HG03064 (cell line): ENCODE measurements at regions not wholly inside any gene's neighbourhood (a gene's known extent, or its start where the extent isn't known, plus 50 kb on each side); places are given as distances from the start of the nearest gene placed in this dataset.

Experiments used
- ATAC-seq: cut with Tn5 transposase; IDR thresholded peaks from one replicate; pipeline ENCODE4 v1.9.1; 2021; ENCODE audit warnings: low read depth; ENCODE audit not compliant: unreplicated experiment

DNA sequence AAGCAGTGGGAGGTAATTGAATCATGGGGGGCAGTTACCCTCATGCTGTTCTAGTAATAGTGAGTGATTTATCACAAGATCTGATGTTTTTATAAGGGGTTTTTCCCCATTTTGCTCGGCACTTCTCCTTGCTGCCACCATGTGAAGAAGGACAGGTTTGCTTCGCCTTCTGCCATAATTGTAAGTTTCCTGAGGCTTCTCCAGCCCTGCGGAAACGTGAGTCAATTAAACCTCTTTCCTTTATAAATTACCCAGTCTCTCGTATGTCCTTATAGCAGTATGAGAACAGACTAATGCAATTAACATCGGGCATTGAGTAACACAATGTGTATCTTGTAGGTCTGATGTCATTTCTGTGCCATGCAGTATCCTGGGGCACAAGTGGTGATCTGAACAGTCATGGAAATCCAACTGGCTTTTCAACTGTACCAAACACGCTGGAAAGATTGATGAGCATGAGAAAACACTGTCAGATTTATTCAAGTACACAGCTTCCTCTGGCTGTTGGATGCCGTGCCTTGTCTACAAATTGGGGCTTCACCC lies 208.6 kb upstream of the KIAA1217 start:
- no peak for ATAC-seq

DNA sequence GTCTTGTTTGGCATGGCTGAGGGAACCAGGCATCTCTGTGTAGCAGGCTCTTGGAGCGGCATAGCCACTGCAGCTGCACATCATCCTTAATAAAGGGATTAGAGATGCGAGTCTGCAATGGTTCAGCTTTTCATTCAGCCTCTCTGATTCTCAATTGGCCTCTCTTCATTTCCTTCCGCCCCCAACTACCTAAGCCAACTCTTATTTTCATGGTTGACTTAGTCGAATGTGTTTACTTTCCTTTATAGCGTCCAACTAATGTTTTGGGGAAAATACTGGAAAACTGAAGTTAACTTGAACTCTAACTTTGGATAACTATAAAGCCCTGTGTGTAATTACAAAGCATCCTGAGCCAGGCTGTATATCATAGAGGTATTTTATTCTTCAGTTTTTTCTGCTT lies 202.2 kb upstream of the KIAA1217 start:
- ATAC-seq: no peak

DNA sequence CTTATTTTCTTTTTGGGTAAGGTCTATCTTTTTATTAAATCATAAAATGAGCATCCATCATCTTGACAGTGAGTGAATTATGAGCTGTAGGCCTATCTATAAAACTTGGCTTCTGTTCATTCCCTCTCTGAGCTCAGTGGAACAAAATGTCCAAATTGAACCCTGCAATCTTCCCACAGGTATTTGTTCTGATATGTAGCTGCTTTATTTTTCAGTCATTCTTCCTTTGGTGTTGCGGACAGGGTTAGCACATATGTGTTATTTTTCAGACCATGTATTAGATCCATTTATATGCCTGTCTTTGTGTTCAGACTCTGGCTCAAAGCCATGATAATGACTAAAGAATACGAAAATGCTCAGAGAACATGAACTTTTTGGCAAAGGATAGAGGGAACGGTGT lies 201.6 kb upstream of the KIAA1217 start:
- ATAC-seq: no peak

DNA sequence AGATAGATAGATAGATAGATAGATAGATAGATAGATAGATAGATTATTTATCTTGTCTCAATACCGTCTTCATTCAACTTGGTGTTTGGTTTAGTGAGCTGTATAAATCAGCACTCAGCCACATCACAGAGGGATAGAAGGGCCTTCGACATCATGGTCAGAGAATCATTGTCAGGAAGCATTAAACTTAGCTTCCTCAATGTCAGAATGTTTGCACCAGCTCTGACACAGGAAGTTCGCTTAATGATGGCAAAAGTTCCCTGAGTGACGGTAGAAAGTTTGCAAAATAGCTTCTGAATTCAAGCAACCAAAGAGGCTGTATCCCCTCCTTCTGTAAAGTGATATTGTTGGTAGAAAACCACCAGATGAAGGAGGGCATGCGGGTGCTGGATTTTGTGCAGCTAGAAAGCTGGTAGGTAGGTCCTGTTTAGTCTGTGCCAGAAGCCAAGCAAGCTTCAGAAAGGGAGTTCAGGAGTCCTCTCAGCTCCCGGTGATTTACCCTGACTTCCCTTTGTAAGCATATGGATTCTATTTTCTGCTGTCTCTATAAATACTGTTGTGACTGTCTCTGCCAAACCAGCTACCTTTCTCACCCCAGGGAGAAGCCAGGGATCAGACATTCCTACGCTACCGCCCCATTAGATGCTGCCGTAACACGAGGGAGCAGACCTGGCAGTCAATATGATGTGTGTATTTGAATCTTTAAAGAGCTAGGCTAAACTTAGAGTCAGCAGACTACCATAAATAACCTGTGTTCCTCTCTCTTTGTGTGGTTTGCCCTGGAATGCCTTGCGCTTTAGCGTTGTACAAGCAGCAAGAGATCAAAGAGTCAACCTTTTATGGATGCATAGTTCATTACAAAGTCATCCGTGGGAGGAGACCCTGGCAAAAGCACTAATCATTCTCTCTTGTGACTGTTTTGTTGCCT lies 200.5 kb upstream of the KIAA1217 start:
- ATAC-seq: no peak

DNA sequence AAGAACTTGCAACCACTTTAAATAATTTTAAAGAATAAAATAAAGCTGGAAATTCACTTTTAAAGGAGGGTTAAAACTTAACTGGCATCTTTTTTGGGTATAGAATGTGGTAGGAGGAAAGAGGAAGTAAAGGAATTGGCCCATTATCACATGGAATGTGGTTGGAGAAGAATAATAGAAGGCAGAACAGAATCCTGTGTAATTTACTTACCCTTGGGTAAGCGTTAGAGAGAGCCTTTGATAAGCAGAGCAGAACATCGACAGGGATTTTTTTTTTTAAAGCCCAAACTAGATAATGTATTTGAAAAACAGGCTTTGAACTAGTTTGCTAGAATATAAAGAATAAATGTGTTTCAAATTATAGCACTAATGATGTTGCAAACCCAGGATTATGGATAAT lies 199.8 kb upstream of the KIAA1217 start:
- no peak for ATAC-seq

DNA sequence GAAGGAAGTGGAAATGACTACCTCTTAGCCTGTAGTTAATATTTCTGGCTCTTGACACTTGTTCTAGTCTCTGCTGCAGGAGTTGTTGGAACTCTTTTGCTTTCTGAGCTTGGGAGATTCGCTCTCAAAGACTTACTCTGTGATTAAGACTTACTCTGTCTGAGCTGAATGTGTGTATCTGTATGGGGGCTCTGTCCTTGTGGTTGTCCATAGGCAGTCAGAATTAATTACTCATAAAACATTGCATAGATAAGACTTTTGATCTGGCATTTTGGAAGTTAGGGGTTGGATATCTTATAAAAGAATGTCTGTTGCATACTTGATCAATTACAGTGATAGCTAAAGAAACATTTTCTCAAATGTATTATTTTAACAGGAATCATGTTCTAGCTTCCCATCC lies 199.2 kb upstream of the KIAA1217 start:
- no peak for ATAC-seq

DNA sequence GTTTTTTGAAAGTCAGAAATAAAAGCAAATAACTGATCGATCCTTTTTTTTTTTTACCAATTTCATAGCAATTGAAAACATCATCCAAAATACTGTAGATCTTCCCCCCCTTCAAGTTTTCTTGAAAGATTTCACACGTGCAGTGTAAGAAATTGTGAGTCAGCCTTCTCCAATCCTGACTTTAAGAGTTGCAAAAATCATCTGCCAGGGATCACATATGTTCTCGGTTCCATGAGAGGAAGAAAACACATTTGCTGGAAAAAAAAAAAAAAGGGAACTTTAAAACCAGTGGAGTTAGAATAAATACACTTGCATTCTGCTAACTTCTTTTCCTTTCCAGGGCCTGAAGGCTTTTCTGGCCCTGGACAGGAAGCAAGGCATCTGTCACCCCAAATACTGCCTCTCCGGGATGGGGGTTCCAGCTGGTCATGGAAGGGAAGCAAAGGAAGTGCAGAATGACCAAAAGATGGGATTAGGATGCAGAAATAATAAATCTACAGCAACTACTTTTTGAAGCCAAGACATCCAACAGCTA lies 198.4 kb upstream of the KIAA1217 start:
- ATAC-seq: no peak

DNA sequence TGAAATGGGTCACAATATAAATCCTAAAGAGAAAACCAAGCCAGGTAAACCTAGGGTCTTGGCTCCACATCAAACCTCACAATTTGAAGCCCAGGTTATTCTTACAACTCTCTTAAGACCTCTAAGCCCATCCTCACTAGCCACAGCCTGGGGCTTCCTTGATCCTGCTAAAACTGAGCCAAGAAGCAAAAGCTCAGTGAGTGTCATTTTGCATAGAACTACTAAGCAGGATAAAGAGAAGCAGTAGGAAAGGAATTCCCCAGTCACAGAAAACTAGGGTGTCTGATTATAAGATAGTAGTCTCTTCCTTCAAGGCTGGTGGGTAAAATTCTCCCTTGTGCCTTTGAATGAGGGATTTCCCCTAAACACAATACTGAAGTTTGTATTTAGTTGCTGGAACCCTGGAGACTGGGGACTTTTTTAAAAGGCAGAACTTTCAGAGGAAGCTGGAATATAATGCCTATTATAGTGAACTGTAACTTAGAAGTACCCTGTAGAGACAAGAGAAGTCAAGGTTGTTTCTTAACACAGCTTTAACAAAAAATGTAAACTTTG lies 196.6 kb upstream of the KIAA1217 start:
- no peak for ATAC-seq

DNA sequence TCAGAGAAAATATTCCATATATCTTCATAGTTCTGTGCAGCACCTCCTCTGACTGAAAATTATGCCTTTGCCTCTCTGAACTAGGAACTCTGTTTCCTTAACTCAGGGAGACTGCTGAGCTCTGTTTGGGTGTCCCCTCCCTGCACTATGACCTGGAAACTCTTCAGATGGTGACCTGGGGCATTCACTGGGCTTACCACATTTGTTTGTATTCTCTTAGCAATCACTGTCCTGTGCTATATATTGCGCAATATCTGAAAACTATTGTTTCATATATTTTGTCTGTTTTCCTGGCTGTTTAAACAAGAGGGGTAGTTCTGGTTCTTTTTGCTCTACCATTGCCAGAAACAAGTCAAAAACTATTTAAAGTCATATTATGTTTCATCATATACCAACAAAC lies 181.8 kb upstream of the KIAA1217 start:
- no peak for ATAC-seq

DNA sequence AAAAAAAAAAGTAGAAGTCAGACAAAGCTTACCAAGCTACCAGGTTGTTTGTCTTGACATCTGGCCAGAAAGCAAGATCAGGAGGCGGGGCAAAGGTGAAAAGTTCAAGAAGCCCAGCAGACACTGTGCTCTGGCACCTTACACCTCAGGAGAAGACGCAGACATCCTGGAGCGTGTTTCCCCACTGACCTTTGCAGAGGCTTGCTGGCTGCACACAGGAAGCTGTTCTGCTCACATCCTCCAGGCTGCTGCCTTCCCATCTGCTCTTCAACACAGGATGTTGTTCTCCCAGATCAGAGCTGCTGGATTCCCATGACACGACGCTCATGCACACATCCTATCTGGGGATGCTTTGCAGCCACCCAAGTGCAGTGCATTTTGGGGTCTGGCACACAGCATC lies 174.4 kb upstream of the KIAA1217 start:
- no peak for ATAC-seq

DNA sequence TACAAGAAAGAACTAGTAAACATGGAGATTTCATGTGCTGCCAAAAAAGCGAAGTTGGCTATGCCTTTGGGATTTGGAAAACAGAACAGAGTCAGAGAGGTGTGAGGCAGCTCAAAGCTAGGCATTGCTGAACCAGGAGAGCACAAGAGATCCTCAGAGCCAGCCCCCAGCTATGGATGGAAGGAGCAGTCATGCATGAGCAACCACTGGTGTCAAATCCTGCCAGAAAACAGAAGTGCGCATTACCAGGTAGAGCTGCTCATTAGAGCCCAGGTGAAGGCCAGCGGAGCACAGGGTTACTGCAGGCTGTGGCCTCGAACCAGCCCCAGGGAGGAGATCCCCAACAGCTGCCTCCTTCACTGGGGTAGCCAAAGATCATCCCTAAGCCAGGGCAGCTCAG lies 173.2 kb upstream of the KIAA1217 start:
- no peak for ATAC-seq

DNA sequence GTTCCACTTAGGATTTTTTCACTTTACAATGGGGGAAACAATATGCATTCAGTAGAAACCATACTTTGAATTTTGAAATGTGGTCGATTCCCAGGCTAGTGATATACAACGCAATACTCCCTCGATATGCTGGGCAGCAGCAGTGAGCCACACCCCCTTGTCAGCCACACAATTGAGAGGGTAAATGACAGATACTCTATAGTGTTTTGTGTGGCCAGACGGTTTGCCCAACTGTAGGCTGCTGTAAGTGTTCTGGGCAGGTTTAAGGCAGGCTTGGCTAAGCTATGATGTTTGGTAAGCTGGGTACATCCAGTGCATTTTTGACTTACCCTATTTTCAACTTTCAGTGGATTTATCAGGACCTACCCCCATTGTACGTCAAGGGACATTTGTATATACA lies 169.6 kb upstream of the KIAA1217 start:
- ATAC-seq: no peak

DNA sequence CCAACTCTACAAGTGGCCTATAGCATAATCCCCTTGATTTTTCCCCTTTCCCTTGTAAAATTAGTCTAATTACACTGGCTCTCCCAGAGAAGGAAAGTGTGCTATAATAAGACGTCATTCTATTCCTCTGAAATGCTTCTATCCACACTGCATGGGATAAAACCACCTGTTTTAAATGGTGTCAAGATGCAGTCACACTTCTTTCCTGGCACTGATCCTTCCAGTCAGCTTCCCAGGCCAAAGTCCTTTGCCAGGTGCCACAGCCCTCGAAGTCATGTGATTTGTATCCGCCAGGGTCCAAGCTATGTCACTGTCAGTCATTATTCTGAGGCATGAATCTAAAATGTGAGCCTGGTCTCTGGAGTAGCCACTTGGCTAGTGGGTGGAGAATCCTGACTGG lies 169.0 kb upstream of the KIAA1217 start:
- no peak for ATAC-seq

DNA sequence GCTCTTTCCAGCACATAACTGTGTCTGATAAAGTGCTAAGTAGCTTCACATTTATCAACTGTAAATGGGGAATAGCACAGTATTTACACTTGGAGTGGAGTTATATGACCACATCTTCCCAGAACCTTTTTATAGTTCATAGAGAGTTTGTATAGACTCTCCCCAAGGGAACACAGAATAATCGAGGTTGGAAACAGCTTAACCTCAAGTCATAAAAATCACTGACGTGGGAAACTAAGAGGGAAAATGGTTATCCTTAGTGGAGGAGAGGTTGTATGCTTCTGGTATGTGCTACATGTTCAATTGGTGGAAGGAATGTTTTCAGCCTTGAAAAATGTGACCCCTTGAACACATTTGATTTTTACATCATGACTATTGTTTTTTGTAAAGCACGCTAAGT lies 167.9 kb upstream of the KIAA1217 start:
- no peak for ATAC-seq

DNA sequence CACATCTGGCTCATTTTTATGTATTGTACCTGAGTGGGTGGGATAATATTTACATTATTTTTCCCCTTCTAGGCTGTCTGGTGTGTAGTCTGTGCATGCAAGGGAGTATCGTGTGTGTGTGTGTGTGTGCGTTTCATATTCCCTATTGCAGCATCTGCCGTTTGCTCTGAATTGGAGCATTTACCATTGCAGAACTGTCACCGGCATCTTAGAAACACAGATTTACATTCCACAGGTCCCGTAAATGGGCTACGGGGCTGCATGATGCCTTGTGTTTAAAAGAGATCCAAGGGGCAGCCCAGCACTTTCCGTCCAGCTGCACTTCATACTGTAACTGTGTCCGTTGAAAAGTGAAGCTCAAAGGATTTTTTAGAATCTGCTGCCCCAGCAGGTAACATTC lies 167.1 kb upstream of the KIAA1217 start:
- ATAC-seq: no peak

DNA sequence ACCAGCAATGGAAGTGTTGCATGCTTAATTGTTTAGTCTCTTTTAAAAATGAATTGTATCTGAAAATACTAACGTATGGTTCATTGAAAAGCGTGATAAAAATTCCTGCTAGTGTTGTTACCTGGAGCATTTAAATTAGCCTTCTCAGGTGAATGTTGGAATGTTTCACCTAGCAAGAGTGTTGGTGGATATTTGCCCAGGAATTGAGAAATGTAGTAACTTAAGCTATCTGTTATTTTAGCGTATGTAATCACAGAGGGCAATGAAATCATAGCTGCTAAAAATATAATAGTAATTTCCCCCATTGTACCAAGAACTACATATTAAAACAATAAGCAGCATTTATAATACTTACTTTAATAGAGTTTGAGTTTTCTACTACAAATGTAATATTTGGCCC lies 166.1 kb upstream of the KIAA1217 start:
- no peak for ATAC-seq

DNA sequence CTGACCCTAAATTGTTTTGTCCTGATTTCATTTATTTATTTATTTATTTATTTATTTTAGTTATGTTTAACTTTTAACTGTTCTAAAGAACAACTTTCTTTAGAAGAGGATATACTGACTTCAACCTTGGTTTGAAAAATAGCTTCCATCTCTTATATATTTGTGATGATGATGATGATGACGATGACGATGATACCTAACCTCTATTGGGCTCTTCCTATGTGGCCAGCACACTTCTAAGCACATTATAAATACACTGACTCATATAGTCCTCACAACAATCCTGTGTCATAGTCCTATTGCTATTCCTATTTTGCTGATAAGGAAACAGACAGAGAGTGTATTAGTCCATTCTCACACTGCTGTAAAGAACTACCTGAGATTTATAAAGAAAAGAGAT lies 162.9 kb upstream of the KIAA1217 start:
- no peak for ATAC-seq

DNA sequence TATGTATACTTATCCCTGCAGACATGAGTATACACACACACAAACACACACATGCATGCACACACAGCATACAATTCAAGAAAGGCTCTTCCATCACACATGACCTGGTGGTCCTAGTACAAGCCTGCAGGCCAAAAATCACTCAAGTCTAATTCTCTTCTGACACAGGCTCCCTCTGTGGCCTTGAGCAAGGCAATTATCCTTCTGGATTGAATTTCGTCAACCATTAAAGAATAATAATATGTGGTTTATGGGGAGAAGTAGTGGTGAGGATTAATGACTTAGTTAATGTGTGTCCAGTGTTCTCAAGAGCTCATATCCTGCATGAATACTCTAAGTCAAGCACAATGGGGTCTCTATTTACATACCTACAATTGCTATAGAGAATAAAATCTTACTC lies 161.8 kb upstream of the KIAA1217 start:
- ATAC-seq: no peak

DNA sequence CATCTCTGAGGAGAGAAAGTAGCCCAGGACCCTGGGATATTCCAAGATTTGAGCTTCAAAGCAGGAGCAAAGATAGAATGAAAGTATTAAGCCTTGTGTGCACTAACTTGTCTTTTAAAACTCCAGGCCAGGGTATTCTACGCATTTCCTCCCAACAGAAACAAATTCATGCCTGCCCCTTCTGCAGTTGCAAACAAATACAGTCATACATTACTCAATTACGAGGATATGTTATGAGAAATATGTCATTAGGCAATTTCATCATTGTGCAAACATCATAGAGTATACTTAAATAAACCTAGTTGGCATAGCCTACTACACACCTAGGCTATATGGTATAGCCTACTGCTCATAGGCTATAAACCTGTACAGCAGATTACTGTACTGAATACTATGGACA lies 154.5 kb upstream of the KIAA1217 start:
- no peak for ATAC-seq

DNA sequence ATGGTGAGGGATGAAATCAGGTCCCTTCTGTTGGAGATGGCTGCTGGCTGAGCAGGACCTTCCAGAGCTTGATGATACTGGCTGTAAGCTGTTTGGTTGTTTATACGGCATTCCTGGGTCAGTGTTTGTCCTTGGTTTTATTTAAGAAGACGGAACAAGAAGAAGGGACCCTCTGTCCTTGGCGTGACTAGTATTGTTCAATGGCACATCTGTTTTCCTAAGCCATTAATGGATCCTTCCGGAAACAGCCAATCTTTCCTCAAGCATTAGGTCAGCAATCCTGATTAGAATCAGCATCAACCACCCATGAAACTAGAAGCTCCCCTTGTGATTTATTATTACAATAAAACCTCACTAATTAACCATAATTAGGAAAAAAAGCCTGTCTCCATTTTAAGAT lies 128.7 kb upstream of the KIAA1217 start:
- ATAC-seq: no peak

DNA sequence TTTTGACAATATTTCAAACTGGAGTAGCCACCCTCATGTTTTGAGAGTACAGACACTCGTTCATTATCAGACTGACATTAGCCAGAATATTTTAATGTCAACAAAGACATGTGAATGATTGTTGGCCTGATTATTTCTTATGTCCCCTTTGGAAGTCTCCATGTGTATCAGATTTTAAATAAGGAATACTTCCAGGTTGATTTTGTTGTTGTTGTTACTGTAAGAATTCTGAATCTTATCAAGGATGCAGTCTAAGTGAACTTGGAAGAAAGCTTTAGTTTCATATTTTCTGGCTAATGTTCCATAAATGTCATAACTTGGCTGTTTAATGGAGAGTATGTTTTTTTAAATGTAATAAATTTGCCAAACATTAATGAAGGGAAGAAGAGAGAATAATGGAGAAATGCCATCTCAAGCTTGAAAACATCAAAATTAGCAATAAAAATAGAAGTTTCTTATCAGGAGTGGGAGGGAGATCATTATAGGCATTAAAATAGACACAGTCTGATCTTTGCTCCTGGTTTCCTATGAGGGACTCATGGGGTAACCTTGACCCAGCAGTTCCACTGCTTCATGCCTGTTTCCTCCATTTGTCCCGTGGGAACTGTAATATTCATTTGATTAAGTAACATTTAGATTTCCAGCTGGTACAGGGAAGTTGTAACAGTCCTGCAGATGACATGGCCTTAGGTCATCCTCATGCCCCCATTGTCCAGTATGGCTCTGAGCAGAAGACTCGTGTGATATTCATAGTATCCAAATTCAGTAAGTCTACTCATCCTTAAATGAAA lies 122.4 kb upstream of the KIAA1217 start:
- no peak for ATAC-seq
